ENCODE measurements at regions not wholly inside any gene's neighbourhood (a gene's known extent, or its start where the extent isn't known, plus 50 kb on each side); places are given as distances from the start of the nearest gene placed in this dataset.

DNA sequence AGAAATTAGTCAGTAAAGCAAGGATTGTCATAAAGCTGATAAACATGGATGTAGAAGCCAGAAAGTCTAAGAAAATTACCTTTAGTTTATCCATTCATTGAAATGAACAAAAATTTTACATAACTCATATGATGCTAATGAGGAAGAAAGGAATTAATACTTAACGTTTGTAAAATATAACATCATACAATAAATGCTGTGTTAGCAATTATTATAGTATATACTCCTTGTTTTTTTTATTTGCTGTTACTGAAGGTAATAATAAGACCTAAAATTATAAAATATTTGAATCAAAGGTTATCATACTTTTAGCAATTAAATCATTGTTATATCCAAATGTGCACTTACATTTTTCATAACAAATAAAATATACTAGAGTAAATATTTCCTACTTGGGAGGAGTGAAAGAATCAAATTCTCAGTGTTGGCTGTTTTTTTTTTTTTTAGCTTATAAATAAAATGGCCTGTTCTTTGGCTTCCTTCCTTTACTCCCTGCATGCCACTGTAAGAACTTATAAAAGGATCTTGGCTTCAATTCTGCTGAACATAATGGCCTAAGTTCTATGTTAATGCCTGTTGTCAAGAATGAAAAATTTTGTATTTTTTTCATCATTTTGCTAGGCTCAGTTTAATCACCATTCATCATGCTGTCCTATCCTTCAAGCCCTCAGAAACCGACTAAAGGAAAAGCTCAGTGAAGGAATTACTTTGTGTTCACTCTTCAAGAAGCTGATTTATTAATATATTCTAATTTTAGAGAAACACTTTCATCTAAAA, 167.4 kb upstream of the SLITRK1 start:
- TF ChIP-seq POLR2A (IDR thresholded peaks at IDR 0.05; ENCODE audit: low read length) = no peak
- TF ChIP-seq GATA1 (IDR thresholded peaks at IDR 0.05; ENCODE audit: low read depth, low read length) = no peak

Measured in erythroblast (primary cell).